SJSA1 (cell line): ENCODE measurements at regions not wholly inside any gene's neighbourhood (a gene's known extent, or its start where the extent isn't known, plus 50 kb on each side); places are given as distances from the start of the nearest gene placed in this dataset.

ENCODE experiments used
- DNase-seq, 2 experiments: peaks; one replicate each; pipeline ENCODE4 v3.0.0-alpha.2; 2015 to 2020; ENCODE audit warnings: low spot score in 2 of 2, low read depth in 1 of 2
- H3K27ac ChIP-seq: fragments of 250-450 bp; sonication (Bioruptor Pico); 2 replicates; pipeline ENCODE4 v1.5.1; 2020; ENCODE audit warnings: mild to moderate bottlenecking, moderate library complexity
- H3K27me3 ChIP-seq: fragments of 250-450 bp; sonication (Bioruptor Pico); replicated peaks from 2 replicates; pipeline ENCODE4 v1.5.1; 2020; ENCODE audit warnings: mild to moderate bottlenecking, moderate library complexity
- H3K36me3 ChIP-seq: fragments of 250-450 bp; sonication (Bioruptor Pico); 2 replicates; pipeline ENCODE4 v1.5.1; 2020; ENCODE audit warnings: mild to moderate bottlenecking
- H3K4me1 ChIP-seq: fragments of 250-450 bp; sonication (Bioruptor Pico); replicated peaks from 2 replicates; pipeline ENCODE4 v1.6.1; 2021; ENCODE audit warnings: mild to moderate bottlenecking
- H3K4me3 ChIP-seq: fragments of 250-450 bp; sonication (Bioruptor Pico); 2 replicates; pipeline ENCODE4 v1.5.1; 2020; ENCODE audit warnings: mild to moderate bottlenecking
- H3K9me3 ChIP-seq: fragments of 250-450 bp; sonication (Bioruptor Pico); replicated peaks from 2 replicates; pipeline ENCODE4 v1.5.1; 2020; ENCODE audit warnings: mild to moderate bottlenecking

DNA sequence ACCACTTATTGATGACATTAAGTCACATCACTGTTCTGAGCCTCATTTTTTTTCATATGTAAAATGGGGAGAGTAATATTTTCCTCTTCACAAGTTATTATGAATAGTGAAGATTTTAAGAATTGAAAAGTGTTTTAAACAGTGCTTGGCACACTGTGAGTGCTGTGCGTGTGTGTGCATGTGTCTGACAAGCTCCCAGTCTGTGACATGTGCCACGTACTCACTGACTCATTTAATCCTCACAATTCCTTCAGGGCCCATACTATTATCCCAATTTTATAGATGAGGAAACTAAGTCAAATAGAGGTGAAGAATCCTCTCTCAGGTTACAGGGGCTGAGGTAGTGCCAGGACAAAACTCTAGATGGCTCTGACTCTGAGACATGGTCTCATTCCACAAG is 114.1 kb upstream of the NWD2 start:
- Histone ChIP-seq H3K9me3 (no peaks in the 10 kb centered on the region), H3K4me1 (no peaks in the 10 kb centered on the region), H3K27ac (no peak overlapping the region), H3K4me3 (no peak overlapping the region), H3K36me3 (no peaks in the 10 kb centered on the region), H3K27me3 (no peaks in the 10 kb centered on the region)
- DNase-seq, result no peak

DNA sequence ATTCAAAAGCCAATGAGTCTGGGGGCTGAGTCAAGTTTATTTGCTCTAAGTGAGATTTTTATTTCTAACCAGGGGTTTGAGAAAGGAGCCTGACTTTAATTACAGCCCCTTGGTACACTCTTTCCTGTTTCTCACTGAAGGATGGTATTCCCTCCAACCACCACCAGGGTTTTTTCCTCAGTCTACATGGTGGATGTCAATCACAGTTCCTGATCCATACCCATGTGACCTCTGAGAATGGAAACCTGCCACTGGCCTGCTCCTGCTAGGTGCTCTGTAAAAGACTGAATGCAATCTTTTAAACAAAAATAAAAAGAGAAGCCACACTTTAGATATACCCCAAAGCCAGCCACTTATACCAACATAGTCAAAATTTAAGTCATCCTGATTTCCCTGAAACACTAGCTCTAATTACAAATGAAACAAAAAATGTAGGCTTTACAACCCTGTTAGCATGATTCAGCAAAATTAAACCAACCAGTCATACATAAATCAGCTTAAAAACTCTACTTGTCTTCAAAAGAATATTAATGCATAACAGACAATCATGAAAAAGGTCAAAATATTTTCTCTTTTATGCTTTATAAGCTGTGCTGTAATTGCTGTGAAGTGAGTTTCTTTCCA is 112.1 kb upstream of the NWD2 start:
- H3K27ac ChIP-seq, result no peak overlapping the region
- H3K27me3 ChIP-seq, result no peaks in the 10 kb centered on the region
- H3K4me1 ChIP-seq, result no peaks in the 10 kb centered on the region
- H3K4me3 ChIP-seq, result no peak overlapping the region
- no peak for DNase-seq
- no peaks in the 10 kb centered on the region for H3K9me3 ChIP-seq
- H3K36me3 ChIP-seq, result no peaks in the 10 kb centered on the region

DNA sequence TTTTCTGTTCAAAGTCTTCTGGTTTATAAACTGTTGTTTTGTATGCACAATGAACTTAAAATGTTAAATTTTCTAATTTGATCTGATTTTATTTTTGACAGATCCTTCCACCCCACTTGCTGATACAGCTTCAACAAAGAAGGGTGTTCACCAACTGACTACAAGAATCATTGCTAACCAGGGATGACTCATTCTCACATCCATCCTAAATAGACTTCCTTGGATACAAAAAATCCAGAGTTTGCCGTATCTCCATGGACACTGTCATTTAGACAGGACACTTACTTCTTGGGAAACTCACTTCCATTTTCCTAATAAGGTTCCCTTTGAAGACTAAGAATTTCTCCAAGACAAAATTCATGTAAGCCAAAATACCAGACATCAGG is 111.6 kb upstream of the NWD2 start:
- H3K36me3 ChIP-seq, result no peaks in the 10 kb centered on the region
- no peaks in the 10 kb centered on the region for H3K27me3 ChIP-seq
- DNase-seq, result no peak
- H3K4me3 ChIP-seq, result no peak overlapping the region
- no peaks in the 10 kb centered on the region for H3K9me3 ChIP-seq
- no peaks in the 10 kb centered on the region for H3K4me1 ChIP-seq
- H3K27ac ChIP-seq, result no peak overlapping the region

DNA sequence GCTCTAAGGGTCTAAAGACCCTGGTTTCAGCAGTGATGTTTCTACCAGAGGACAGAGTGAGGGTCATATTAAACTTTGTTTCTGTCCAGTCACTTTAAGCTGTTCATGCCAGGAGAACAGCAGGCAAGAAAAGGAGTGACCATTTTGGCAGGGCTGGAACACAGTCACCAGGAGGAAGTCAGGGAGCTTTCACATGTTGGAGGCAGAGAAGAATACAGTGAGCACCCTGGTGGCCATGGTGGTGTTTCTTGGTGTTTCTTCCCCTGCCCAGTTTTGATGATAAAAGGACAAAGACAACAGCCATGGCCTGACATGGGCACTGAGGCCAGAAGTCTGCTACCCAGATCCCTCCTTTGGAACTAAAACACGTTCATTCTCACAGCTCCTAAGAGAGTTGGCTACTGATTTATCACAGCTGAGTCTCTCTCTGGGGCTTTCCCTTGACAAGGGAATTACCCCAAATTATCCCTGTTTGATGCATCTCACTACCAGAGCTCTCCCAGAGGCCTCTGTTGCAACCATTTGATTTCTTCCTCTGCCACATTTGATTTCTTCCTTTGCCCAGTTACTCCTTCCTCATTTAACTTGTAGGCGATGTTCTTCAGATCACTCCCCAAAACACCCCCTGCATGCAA is 106.4 kb upstream of the NWD2 start:
- H3K9me3 ChIP-seq, result no peaks in the 10 kb centered on the region
- no peak overlapping the region for H3K27ac ChIP-seq
- H3K4me1 ChIP-seq, result no peaks in the 10 kb centered on the region
- H3K27me3 ChIP-seq, result no peaks in the 10 kb centered on the region
- no peaks in the 10 kb centered on the region for H3K36me3 ChIP-seq
- no peak overlapping the region for H3K4me3 ChIP-seq
- no peak for DNase-seq

DNA sequence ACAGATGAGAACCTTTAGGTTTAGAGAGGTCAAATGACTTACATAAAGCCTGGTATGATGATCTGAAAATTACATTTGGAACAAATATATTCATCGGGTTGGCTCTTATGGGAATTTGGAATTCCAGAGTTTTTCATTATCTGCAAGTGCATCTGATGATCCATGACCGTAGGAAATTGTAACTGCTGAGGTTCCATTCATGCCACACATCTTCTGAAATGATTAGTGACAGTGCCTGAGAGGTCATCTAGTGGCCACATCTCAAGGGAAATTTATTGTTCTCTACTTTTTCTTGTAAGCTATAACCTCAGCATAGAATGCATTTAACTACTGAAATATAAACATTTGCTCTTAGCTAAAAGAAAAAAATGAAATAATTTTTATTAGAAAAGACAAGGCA is 105.8 kb upstream of the NWD2 start:
- Histone ChIP-seq H3K27me3 (no peaks in the 10 kb centered on the region), H3K36me3 (no peaks in the 10 kb centered on the region)
- DNase-seq, result no peak

DNA sequence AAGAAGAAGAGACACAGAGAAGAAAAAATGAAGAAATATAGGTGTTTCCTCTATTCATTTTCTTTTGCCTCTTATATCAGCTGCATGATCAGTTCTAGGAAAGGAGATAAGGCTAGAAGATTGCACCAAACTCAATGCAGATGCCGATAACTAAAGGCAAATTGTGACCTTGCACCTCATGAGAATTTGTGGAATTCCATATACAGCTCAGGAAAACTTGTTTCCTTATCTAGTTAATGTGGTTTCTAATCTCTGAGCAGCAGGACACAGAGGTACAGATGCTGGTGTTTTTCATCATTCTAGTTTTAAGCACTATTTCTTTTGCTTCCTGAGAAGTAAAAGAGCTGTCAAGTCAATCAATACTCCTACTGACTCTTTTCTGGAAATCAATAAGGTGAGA is 104.6 kb upstream of the NWD2 start:
- Histone ChIP-seq H3K36me3 (no peaks in the 10 kb centered on the region), H3K4me3 (no peak overlapping the region), H3K9me3 (no peaks in the 10 kb centered on the region), H3K27ac (no peak overlapping the region), H3K4me1 (no peaks in the 10 kb centered on the region), H3K27me3 (no peaks in the 10 kb centered on the region)
- no peak for DNase-seq

More for the DNA sequence above, 105.8 kb upstream of the NWD2 start:
- Histone ChIP-seq H3K4me3 (no peak overlapping the region), H3K27ac (no peak overlapping the region), H3K9me3 (no peaks in the 10 kb centered on the region), H3K4me1 (no peaks in the 10 kb centered on the region)

DNA sequence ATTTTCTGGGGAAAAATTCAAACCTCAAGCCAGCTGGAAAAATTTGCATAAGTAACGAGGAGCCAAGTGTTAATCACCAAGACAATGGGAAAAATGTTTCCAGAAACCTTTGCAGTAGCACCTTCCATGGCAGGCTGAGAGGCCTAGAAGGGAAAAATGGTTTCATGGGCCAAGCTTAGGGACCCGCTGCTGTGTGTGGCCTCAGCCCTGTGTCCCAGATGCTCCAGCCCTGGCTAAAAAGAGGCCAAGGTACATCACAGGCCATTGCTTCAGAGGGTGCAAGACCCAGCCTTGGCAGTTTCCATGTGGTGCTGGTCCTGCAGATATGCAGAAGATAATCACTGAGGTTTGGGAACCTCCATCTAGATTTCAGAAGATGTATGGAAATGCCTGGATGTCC is 98.3 kb upstream of the NWD2 start:
- no peaks in the 10 kb centered on the region for H3K36me3 ChIP-seq

DNA sequence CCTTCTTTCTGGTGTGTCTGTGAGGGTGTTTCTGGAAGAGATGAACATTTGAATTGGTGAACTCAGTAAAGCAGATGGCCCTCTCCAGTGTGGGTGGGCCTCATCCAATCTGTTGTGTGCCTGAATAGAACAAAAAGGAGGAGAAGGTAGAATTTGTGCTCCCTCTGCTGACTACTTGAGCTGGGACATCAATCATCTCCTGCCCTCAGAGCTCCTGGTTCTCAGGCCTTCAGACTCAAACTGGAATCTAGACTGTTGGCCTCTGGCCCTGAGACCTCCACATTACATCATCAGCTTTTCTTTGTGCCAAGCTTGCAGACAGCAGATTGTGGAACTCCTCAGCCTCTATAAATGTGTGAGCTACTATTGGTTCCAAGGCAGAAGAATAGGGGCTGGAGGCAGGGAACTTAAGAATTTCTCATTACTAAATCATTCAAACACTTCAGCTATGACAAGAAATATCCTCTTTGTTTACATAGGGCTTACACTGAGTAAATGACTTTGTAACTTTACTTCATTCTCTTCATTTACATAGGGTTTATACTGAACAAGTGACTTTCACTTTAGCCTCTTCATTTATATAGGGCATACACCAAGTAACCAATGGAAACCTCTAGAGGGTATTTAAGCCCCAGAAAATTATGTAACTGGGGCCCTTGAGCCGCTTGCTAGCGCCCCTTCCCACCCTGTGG is 86.9 kb upstream of the NWD2 start:
- no peaks in the 10 kb centered on the region for H3K4me1 ChIP-seq
- no peak overlapping the region for H3K4me3 ChIP-seq
- no peaks in the 10 kb centered on the region for H3K36me3 ChIP-seq
- DNase-seq, result no peak
- H3K9me3 ChIP-seq, result no peaks in the 10 kb centered on the region
- no peaks in the 10 kb centered on the region for H3K27me3 ChIP-seq
- H3K27ac ChIP-seq, result no peak overlapping the region

More for the DNA sequence above, 98.3 kb upstream of the NWD2 start:
- no peak overlapping the region for H3K27ac ChIP-seq
- no peaks in the 10 kb centered on the region for H3K9me3 ChIP-seq
- H3K27me3 ChIP-seq, result no peaks in the 10 kb centered on the region
- no peak for DNase-seq
- H3K4me3 ChIP-seq, result no peak overlapping the region
- H3K4me1 ChIP-seq, result no peaks in the 10 kb centered on the region

DNA sequence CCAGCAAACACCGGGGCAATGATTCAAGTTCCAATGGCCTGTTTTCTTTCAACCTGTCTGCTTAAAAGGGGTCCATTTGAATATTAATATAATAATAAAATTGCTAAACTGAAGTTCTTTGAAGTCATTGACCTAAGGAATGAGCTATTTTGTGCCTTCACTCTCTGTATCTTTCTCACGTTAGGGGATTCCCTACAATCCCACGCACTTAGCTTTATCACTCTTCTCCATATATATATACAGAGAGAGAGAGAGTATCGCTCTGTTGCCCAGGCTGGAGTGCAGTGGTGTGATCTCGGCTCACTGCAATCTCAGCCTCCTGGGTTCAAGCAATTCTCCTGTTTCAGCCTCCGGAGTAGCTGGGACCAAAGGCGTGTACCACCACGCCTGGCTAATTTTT is 83.9 kb upstream of the NWD2 start:
- no peaks in the 10 kb centered on the region for H3K4me1 ChIP-seq
- H3K27ac ChIP-seq, result no peak overlapping the region
- H3K27me3 ChIP-seq, result no peaks in the 10 kb centered on the region
- H3K9me3 ChIP-seq, result no peaks in the 10 kb centered on the region
- no peak overlapping the region for H3K4me3 ChIP-seq
- DNase-seq, result no peak
- H3K36me3 ChIP-seq, result no peaks in the 10 kb centered on the region

DNA sequence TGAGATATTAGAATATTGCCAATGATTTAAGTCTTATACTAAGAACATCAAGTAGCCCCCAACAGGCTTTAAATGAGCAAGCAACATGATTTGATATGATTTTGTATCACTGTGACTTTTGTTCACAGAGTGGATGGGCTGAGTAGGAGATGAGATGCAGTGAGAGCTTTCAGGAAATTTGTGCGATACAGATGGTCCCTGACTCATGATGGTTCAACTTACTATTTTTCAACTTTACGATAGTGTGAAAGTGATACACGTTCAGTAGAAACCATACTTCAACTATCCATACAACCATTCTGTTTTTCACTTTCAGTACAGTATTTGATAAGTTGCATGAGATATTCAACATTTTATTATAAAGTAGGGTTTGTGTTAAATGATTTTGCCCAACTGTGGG is 78.7 kb upstream of the NWD2 start:
- Histone ChIP-seq H3K9me3 (no peaks in the 10 kb centered on the region), H3K4me1 (no peaks in the 10 kb centered on the region)

DNA sequence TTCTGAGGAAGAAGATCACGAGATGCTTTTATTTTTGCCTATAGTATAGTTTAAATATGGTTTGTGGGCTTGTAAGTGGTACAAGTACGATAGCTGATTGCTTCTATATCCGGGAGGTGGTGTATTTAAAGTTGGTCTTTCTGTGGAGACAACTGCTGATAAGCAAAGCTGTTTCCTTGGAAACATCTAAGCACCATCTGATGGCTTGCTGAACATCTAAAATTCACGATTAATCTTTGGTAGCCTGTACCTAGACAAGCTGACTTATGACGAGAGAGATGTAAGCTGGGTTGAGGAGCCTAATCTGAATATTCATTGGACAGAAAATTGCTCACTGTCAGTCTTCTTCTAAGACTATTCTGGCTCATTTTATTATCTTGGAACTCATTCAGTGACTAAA is 74.6 kb upstream of the NWD2 start:
- H3K27ac ChIP-seq, result no peak overlapping the region
- H3K36me3 ChIP-seq, result no peaks in the 10 kb centered on the region
- DNase-seq, result no peak
- no peaks in the 10 kb centered on the region for H3K4me1 ChIP-seq
- H3K9me3 ChIP-seq, result no peaks in the 10 kb centered on the region
- H3K4me3 ChIP-seq, result no peak overlapping the region
- H3K27me3 ChIP-seq, result no peaks in the 10 kb centered on the region

More for the DNA sequence above, 78.7 kb upstream of the NWD2 start:
- H3K4me3 ChIP-seq, result no peak overlapping the region
- DNase-seq, result no peak
- no peaks in the 10 kb centered on the region for H3K36me3 ChIP-seq
- no peaks in the 10 kb centered on the region for H3K27me3 ChIP-seq
- H3K27ac ChIP-seq, result no peak overlapping the region

DNA sequence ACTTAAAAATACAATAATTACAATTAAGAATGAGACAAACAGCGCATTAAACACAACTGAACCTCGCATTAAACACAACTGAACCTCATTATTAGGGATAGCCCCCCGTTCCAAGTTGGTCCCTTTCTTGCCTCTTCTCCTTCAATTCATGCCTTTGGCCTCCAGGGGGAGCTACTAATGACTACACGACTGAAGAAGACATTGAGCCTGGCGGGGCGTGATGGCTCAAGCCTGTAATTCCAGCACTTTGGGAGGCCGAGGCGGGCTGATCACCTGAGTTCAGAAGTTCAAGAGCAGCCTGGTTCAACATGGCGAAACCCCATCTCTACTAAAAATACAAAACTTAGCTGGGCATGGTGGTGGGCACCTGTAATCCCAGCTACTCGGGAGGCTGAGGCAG is 56.4 kb upstream of the NWD2 start:
- H3K4me1 ChIP-seq, result no peaks in the 10 kb centered on the region
- no peaks in the 10 kb centered on the region for H3K9me3 ChIP-seq
- no peak overlapping the region for H3K27ac ChIP-seq
- no peak overlapping the region for H3K4me3 ChIP-seq
- no peaks in the 10 kb centered on the region for H3K36me3 ChIP-seq
- no peak for DNase-seq
- H3K27me3 ChIP-seq, result no peaks in the 10 kb centered on the region
